ENCODE measurements at regions not wholly inside any gene's neighbourhood (a gene's known extent, or its start where the extent isn't known, plus 50 kb on each side); places are given as distances from the start of the nearest gene placed in this dataset.
"Not testable (repeated sequence)": the region's sequence is repeated elsewhere in the genome, so short reads cannot be mapped to it uniquely, and the experiment has no call there.

- Histone ChIP-seq H3K27ac (no peak overlapping the region), H3K27me3 (no peaks in the 10 kb centered on the region), H3K9me3 (replicated peaks) (peaks cover 5% of the 10 kb centered on the region), H3K4me3 (no peak overlapping the region), H3K36me3 (no peaks in the 10 kb centered on the region), H3K4me1 (0 out of 2 replicates have a peak, but pooled peaks cover 4% of the 10 kb centered on the region)
- no peak for DNase-seq
Measured at GRCh38 chr9:64061013-64061627, 1223.9 kb downstream of the FOXD4L5 start.

- not testable (repeated sequence) for H3K4me3 ChIP-seq; H3K27ac ChIP-seq; H3K27me3 ChIP-seq; H3K9me3 ChIP-seq (replicated peaks); H3K4me1 ChIP-seq; H3K36me3 ChIP-seq; DNase-seq
Measured at GRCh38 chr9:64058070-64058469, 1226.9 kb downstream of the FOXD4L5 start.

- DNase-seq: no peak
- Histone ChIP-seq H3K4me3 (no peak overlapping the region), H3K27ac (no peak overlapping the region), H3K27me3 (no peaks in the 10 kb centered on the region), H3K36me3 (no peaks in the 10 kb centered on the region), H3K9me3 (replicated peaks) (peaks cover 5% of the 10 kb centered on the region), H3K4me1 (peaks cover 7% of the 10 kb centered on the region; the same call in 1 of the 2 replicates)
Measured at GRCh38 chr9:64057553-64057952, 1227.5 kb downstream of the FOXD4L5 start.

GRCh38 chr9:64028925-64029324 lies 1256.1 kb downstream of the FOXD4L5 start:
- not testable (repeated sequence) for H3K36me3 ChIP-seq; H3K4me1 ChIP-seq; H3K9me3 ChIP-seq (replicated peaks); DNase-seq; H3K27me3 ChIP-seq; H3K4me3 ChIP-seq; H3K27ac ChIP-seq

GRCh38 chr9:64020696-64021491 lies 1264.1 kb downstream of the FOXD4L5 start:
- H3K9me3 ChIP-seq (replicated peaks); H3K27me3 ChIP-seq; H3K36me3 ChIP-seq; H3K4me1 ChIP-seq; H3K27ac ChIP-seq; H3K4me3 ChIP-seq: not testable (repeated sequence)
- peak; percentile 60 to 61 for DNase-seq

- H3K4me3 ChIP-seq: peak overlapping the region; percentile 97
- H3K27ac ChIP-seq; H3K9me3 ChIP-seq (replicated peaks); H3K36me3 ChIP-seq; H3K4me1 ChIP-seq; DNase-seq; H3K27me3 ChIP-seq: not testable (repeated sequence)
Measured at GRCh38 chr9:64017666-64018065, 1267.3 kb downstream of the FOXD4L5 start.

GRCh38 chr9:64016845-64017406 lies 1268.1 kb downstream of the FOXD4L5 start:
- H3K4me1 ChIP-seq; H3K27me3 ChIP-seq; H3K9me3 ChIP-seq (replicated peaks); H3K36me3 ChIP-seq: not testable (repeated sequence)
- H3K27ac ChIP-seq: peak overlapping the region; percentile 72
- peak; percentile 81 to 82 for DNase-seq
- peak overlapping the region; percentile 97 for H3K4me3 ChIP-seq

- not testable (repeated sequence) for H3K9me3 ChIP-seq (replicated peaks); H3K4me1 ChIP-seq; H3K36me3 ChIP-seq; H3K27me3 ChIP-seq; H3K27ac ChIP-seq
- peak; percentile 43 to 67 for DNase-seq
- H3K4me3 ChIP-seq: peak overlapping the region; percentile 55
Measured at GRCh38 chr9:64016246-64016645, 1268.8 kb downstream of the FOXD4L5 start.

GRCh38 chr9:64015136-64015535 lies 1269.9 kb downstream of the FOXD4L5 start:
- no peak for DNase-seq
- Histone ChIP-seq H3K4me1 (no peaks in the 10 kb centered on the region), H3K4me3 (no peak overlapping the region), H3K27ac (no peak overlapping the region), H3K36me3 (no peaks in the 10 kb centered on the region), H3K9me3 (replicated peaks) (no peaks in the 10 kb centered on the region), H3K27me3 (no peaks in the 10 kb centered on the region)

- H3K4me3 ChIP-seq; DNase-seq; H3K9me3 ChIP-seq (replicated peaks); H3K27me3 ChIP-seq; H3K4me1 ChIP-seq; H3K36me3 ChIP-seq; H3K27ac ChIP-seq: not testable (repeated sequence)
Measured at GRCh38 chr9:64014386-64015091, 1270.5 kb downstream of the FOXD4L5 start.

- H3K9me3 ChIP-seq (replicated peaks); H3K4me1 ChIP-seq; H3K27me3 ChIP-seq; H3K36me3 ChIP-seq; DNase-seq; H3K27ac ChIP-seq; H3K4me3 ChIP-seq: not testable (repeated sequence)
Measured at GRCh38 chr9:64013122-64013521, 1271.9 kb downstream of the FOXD4L5 start.

- not testable (repeated sequence) for DNase-seq; H3K4me1 ChIP-seq; H3K36me3 ChIP-seq; H3K27ac ChIP-seq; H3K9me3 ChIP-seq (replicated peaks); H3K4me3 ChIP-seq; H3K27me3 ChIP-seq
Measured at GRCh38 chr9:64012014-64012413, 1273.0 kb downstream of the FOXD4L5 start.

- DNase-seq, H3K4me3 ChIP-seq: not testable (repeated sequence)
Measured at GRCh38 chr9:63979741-63980140, 1305.3 kb downstream of the FOXD4L5 start.

More at GRCh38 chr9:63979741-63980140, 1305.3 kb downstream of the FOXD4L5 start:
- not testable (repeated sequence) for H3K9me3 ChIP-seq (replicated peaks); H3K27ac ChIP-seq; H3K36me3 ChIP-seq; H3K4me1 ChIP-seq; H3K27me3 ChIP-seq

Measured in SJCRH30 (cell line).